GM13977 (cell line): ENCODE measurements at regions not wholly inside any gene's neighbourhood (a gene's known extent, or its start where the extent isn't known, plus 50 kb on each side); places are given as distances from the start of the nearest gene placed in this dataset.

Experiments used
- DNase-seq: peaks from one replicate; pipeline ENCODE4 v3.0.0; 2012; ENCODE audit warnings: low spot score
- CTCF ChIP-seq: IDR thresholded peaks from 2 replicates; pipeline ENCODE4 v1.5.1; 2012; ENCODE audit warnings: mild to moderate bottlenecking, control low read depth; ENCODE audit not compliant: insufficient read depth; ENCODE audit errors: extremely low read depth, missing control alignments
- in situ Hi-C: fragments of 300-500 bp; cut with MboI; formaldehyde crosslinking; loops from one replicate; pipeline ENCODE4 v1.12.0; 2022; ENCODE audit warnings: low sequenced_read_pairs, low pct_unique_long_range_greater_than_20kb, mixed read lengths, inconsistent platforms; ENCODE audit not compliant: unreplicated experiment

DNA sequence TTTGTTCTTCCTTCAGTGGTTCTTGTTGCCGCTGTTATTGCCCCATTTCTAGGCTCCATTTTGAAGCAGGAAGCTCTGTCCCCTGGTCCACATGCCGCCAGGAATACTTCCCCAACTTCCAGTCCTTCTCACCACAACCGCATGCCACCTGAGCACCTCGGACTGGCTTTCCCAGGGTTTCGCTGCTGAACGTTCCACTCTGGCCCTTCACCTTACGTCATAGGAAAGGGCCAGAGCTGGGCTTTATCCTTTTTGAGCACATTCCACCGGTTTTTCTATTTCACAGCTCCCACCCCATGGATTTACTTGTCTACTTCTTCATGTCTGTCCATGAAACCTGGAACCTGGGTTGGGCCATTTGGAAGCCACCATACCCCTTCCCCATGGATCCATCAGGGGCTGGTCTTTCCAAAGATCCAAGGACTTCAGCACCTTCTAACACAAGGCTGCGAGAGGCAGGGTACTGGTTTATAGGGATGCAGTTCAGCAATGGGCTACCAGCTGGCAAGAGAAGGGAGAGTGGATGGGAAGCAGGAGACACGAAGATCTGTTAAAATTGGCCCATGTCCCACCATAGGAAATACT lies 557.4 kb downstream of the BNC2 start:
- TF ChIP-seq CTCF: no peak
- in situ Hi-C loops: no loop called here
- DNase-seq: no peak

DNA sequence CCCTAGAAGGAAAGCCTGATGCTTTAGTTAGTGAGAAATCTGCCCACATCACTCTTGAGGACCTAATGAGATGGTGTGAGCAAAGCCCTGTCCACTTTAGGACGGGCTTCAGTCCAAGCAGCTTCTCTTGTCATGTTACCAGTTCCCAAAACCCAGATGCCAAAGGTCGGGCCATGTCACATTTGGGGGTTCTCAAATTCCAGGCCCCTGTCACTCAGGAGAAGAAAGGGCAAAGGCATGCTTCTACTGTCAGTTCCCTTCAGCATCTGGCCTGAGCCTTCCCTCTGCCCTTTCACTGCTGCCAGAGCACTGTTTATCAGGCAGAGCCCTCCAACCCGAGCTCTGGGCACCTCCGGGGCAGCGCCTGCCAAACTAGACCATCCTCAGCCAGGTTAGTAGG lies 556.0 kb downstream of the BNC2 start:
- TF ChIP-seq CTCF: no peak
- DNase-seq: no peak
- in situ Hi-C loops: no loop called here

- in situ Hi-C loops: no loop called here
- TF ChIP-seq CTCF: no peak
- DNase-seq: no peak
Measured at GRCh38 chr9:16315720-16316119, 554.8 kb downstream of the BNC2 start.

DNA sequence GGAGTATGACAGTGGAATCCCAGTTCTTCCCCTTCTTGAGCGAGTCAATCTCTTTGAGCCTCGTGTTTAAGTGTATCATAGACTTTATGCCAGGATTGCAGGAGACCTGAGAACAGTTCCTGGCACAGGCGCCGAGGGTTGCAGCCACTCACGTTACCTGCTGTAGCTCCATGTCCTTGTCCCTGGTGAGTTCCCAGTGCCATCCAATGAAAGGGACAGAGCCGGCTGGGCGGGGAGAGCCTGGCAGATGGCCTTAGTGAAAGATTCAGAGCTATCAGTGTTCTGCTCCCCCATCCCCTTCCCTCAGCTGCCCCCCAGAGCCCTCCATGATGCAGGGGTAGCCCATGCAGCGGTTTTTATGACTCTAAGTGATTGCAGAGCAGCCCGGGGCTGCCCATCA lies 554.0 kb downstream of the BNC2 start:
- no peak for DNase-seq
- in situ Hi-C loops: no loop called here
- no peak for TF ChIP-seq CTCF

DNA sequence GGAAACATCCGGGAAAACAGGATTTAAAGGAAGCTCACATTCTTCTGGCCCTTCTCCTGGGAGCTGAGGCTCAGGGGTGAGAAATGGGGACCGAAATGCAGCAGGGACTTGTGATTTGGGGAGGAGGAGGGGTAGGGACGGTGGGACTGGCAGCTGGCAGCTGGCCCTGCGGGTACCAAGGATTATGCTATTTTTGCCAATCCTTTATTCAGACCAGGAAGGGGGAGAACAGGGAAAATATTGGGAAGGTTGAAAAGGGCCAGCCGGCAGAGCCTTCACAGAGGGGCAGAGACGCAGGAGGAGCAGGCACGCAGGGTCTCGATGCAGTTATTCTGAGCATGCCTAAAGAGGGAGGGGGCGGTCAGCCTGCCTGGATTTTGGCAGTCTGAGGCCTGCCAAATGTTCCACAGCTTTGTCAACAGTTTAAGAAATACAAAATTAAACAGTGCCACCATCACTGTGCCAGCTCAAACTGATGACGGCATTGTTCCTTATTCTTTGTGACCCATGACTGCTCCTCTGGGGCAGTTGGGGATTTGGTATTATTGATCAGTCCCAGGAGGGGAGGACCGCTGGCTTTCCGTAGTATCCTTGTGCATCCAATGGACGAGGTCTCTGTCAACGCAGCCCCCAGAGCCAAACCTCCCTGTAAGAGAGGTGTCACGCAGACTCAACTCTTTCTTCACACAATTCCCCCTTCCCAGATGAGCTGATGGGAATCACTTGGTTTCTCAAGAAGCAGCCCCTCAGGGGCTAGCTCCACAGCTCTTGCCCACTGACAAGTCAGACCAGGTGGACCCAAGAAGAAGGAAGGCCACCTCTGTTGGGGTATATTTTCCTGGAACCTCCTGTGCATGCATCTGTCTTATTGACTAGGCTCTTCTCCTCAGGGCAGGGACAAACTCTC lies 553.3 kb downstream of the BNC2 start:
- TF ChIP-seq CTCF: no peak
- no peak for DNase-seq
- in situ Hi-C loops: no loop called here

- DNase-seq: no peak
- TF ChIP-seq CTCF: no peak
- in situ Hi-C loops: no loop called here
Measured at GRCh38 chr9:16318516-16319060, 551.9 kb downstream of the BNC2 start.
